ENCODE measurements at regions not wholly inside any gene's neighbourhood (a gene's known extent, or its start where the extent isn't known, plus 50 kb on each side); places are given as distances from the start of the nearest gene placed in this dataset.

GRCh38 chr12:65597527-65597926, 226.8 kb upstream of the HMGA2 start:
- peak; percentile 15; the same call in 1 of the 2 replicates for TF ChIP-seq JUND (IDR thresholded peaks at IDR 0.05)
- no peak for TF ChIP-seq SMC3 (IDR thresholded peaks at IDR 0.05; ENCODE audit: low read depth, low read length)
- TF ChIP-seq EP300 (IDR thresholded peaks at IDR 0.05; ENCODE audit: borderline replicate concordance in 1 of 2, low read depth in 1 of 2, low read length in 1 of 2) = no peak
- no peak for TF ChIP-seq POLR2AphosphoS5 (IDR thresholded peaks at IDR 0.05; ENCODE audit: low read depth, low read length)
- no peak for TF ChIP-seq CTCF (IDR thresholded peaks at IDR 0.05)

Data from SK-N-SH (cell line).